Heart right ventricle (tissue), 16 donors: ENCODE measurements at regions not wholly inside any gene's neighbourhood (a gene's known extent, or its start where the extent isn't known, plus 50 kb on each side); places are given as distances from the start of the nearest gene placed in this dataset.

Source experiments
- ATAC-seq, 8 donors: fragments of 200-7000 bp; cut with Tn5 transposase; one replicate each; pipeline ENCODE4 v1.9.1; 2020; ENCODE audit warnings: mild to moderate bottlenecking in 8 of 8, moderate library complexity in 8 of 8, moderate number of reproducible peaks in 1 of 8
- DNase-seq, 2 donors: peaks; one replicate each; pipeline ENCODE4 v3.0.0-alpha.2; 2020
- H3K27ac ChIP-seq, 10 donors: fragments of 200-600 bp; sonication (generic) in 2 of 10; one replicate each; pipeline versions ENCODE4 v1.5.0 to v1.8.0; 2020 to 2022; ENCODE audit warnings: mild to moderate bottlenecking in 3 of 10
- H3K27me3 ChIP-seq, 7 donors: fragments of 200-600 bp; one replicate each; pipeline ENCODE4 v1.8.0; 2021 to 2022; ENCODE audit warnings: mild to moderate bottlenecking in 2 of 7
- H3K36me3 ChIP-seq, 9 donors: fragments of 200-600 bp; sonication (generic) in 1 of 9; one replicate each; pipeline versions ENCODE4 v1.5.0 to v1.8.0; 2020 to 2022; ENCODE audit warnings: mild to moderate bottlenecking in 2 of 9
- H3K4me1 ChIP-seq, 9 donors: fragments of 200-600 bp; sonication (generic) in 1 of 9; one replicate each; pipeline versions ENCODE4 v1.5.0 to v1.8.0; 2020 to 2022; ENCODE audit warnings: mild to moderate bottlenecking in 4 of 9
- H3K4me3 ChIP-seq, 10 donors: fragments of 200-600 bp; sonication (generic) in 2 of 10; one replicate each; pipeline versions ENCODE4 v1.5.0 to v1.8.0; 2020 to 2022; ENCODE audit warnings: mild to moderate bottlenecking in 7 of 10, moderate library complexity in 2 of 10
- H3K9me3 ChIP-seq, 11 donors: fragments of 200-600 bp in 10 of 11; sonication (generic) in 2 of 11; one replicate each; pipeline versions ENCODE4 v1.5.0 to v1.8.0; 2013 to 2022; ENCODE audit warnings: mild to moderate bottlenecking in 2 of 11, control low read depth in 1 of 11, moderate library complexity in 1 of 11
- CTCF ChIP-seq, 9 donors: fragments of 200-600 bp; sonication (generic) in 2 of 9; IDR thresholded peaks; one replicate each; pipeline versions ENCODE4 v1.5.0 to v1.8.0; 2021 to 2022; ENCODE audit warnings: antibody characterized with exemption in 9 of 9, mild to moderate bottlenecking in 5 of 9, moderate library complexity in 1 of 9
- WGBS, 2 donors: extraction: QIAGEN DNeasy Blood & Tissue Kit; methylation state at CpG; one replicate each; pipeline ENCODE4 v1.1.7; 2013; ENCODE audit warnings: inconsistent platforms in 1 of 2; 5-methylcytosine and 5-hydroxymethylcytosine counted together
- intact Hi-C, 10 donors: fragments of 100-400 bp; cut with DNase I; formaldehyde crosslinking; loops; one replicate each; pipeline versions ENCODE4 v1.11.1 to v1.14.2; 2022
- donor health status: Arrhythmogenic right ventricular cardiomyopathy.
- donor health status: ischemic (EF 13 %, LVEDD 7.1; RV severe dilation, severe dysfunction).
- donor health status: healthy with polysubstance abuse.
- donor health status: DM: no; HTN: yes; CAD: no.
- donor health status: DM: no; HTN: no; CAD: no.
- donor health status: ischemic (EF 25% LVEDD 6.9; RV normal size, moderate dysfunction).
- donor health status: ischemic (EF 25% LVEDD 5.7; RV mildly dilated, moderate dysfunction).
- donor health status: healthy.
- donor health status: DM: yes; HTN: yes; CAD: no.
- donor health status: Ischemic cardiomyopathy.
- donor health status: ischemic (EF 35%, LVEDD 5.7; RV mildly dilated, moderate dysfunction).
- donor health status: nonischemic (EF 11% LVEDD 7.7; RV severe dilation, severe dysfunction).
- donor health status: DM: yes; HTN: yes; CAD: no.
- donor health status: PGD.
- donor health status: ischemic (EF 29% LVEDD 5.4; RV normal size, mild dysfunction).
- donor health status: nonischemic (EF 23%, LVEDD 6.1; RV moderate dilation, normal function).

GRCh38 chr9:13626601-13627000 lies 347.1 kb upstream of the MPDZ start:
- no peaks in the 10 kb centered on the region for H3K27me3 ChIP-seq
- DNase-seq (no peak), ATAC-seq (no peak)
- peaks cover 0 to 17% (median 4%) of the 10 kb centered on the region in 11 donors for H3K9me3 ChIP-seq
- intact Hi-C loops = no loop called here
- no peak overlapping the region for H3K4me3 ChIP-seq
- no peak overlapping the region for H3K27ac ChIP-seq
- H3K4me1 ChIP-seq = peaks cover 0 to 8% (median 1%) of the 10 kb centered on the region in 9 donors
- no peak for TF ChIP-seq CTCF (IDR thresholded peaks at IDR 0.05)
- H3K36me3 ChIP-seq = no peaks in the 10 kb centered on the region
- 91 to 93% methylated on average over 1 of the region's 1 CpG for WGBS, 2 donors

GRCh38 chr9:13621872-13622564 lies 342.5 kb upstream of the MPDZ start:
- TF ChIP-seq CTCF (IDR thresholded peaks at IDR 0.05) = no peak
- H3K27ac ChIP-seq = peak overlapping the region in 7 of 10 donors; percentile 17 to 49 (median 31)
- no peaks in the 10 kb centered on the region for H3K36me3 ChIP-seq
- H3K27me3 ChIP-seq = no peaks in the 10 kb centered on the region
- intact Hi-C loops = no loop called here
- ATAC-seq = peak; percentile 38 to 92 (median 70)
- H3K4me3 ChIP-seq = no peak overlapping the region
- H3K4me1 ChIP-seq = peaks cover 0 to 14% (median 5%) of the 10 kb centered on the region in 9 donors
- H3K9me3 ChIP-seq = no peaks in the 10 kb centered on the region
- 59 to 69% methylated on average over 6 of the region's 6 CpGs for WGBS, 2 donors
- DNase-seq = no peak

GRCh38 chr9:13616491-13617035 lies 337.1 kb upstream of the MPDZ start:
- Histone ChIP-seq H3K4me1 (peaks cover 0 to 12% (median 5%) of the 10 kb centered on the region in 9 donors), H3K9me3 (peaks cover 0 to 6% (median 0%) of the 10 kb centered on the region in 11 donors), H3K27ac (no peak overlapping the region), H3K36me3 (no peaks in the 10 kb centered on the region), H3K4me3 (no peak overlapping the region), H3K27me3 (no peaks in the 10 kb centered on the region)
- 50 to 55% methylated on average over 2 of the region's 2 CpGs for WGBS, 2 donors
- TF ChIP-seq CTCF (IDR thresholded peaks at IDR 0.05) = no peak
- ATAC-seq (no peak), DNase-seq (no peak)
- intact Hi-C loops = no loop called here

GRCh38 chr9:13615660-13616490 lies 336.4 kb upstream of the MPDZ start:
- H3K4me3 ChIP-seq = no peak overlapping the region
- no peaks in the 10 kb centered on the region for H3K36me3 ChIP-seq
- H3K27me3 ChIP-seq = no peaks in the 10 kb centered on the region
- ATAC-seq (no peak), DNase-seq (no peak)
- H3K27ac ChIP-seq = no peak overlapping the region
- 58 to 72% methylated on average over 7 of the region's 7 CpGs for WGBS, 2 donors
- H3K4me1 ChIP-seq = peaks cover 0 to 8% (median 0%) of the 10 kb centered on the region in 9 donors
- no peak for TF ChIP-seq CTCF (IDR thresholded peaks at IDR 0.05)
- intact Hi-C loops = no loop called here
- H3K9me3 ChIP-seq = peaks cover 0 to 10% (median 0%) of the 10 kb centered on the region in 11 donors
